ENCODE measurements at regions not wholly inside any gene's neighbourhood (a gene's known extent, or its start where the extent isn't known, plus 50 kb on each side); places are given as distances from the start of the nearest gene placed in this dataset.

DNA sequence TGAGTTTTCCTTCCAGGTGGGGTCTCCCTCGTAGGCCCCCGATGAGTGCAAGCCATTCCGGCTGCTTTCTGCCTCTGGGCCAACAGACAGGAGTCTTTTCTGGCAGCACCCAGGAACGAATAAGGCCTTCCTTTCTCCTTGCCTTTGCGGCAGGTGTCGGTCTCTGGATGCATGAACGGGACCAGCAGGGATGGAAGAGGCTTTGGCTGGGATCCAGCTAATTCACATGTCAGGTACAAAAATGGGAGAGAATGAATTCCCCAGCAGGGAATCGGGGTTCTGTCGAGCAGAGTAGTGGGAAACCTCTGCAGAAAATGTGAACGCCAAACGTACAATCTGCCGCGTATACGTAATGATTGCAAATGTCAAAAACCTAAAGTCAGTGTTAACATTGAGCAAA, 146.1 kb upstream of the TBL1X start:
- Histone ChIP-seq H3K27me3 (no peaks in the 10 kb centered on the region), H3K4me2 (0 out of 2 replicates have a peak overlapping the region, but pooled peaks have one; percentile 35), H3K4me1 (peaks cover 10% of the 10 kb centered on the region), H3K4me3 (no peak overlapping the region), H3K27ac (no peak overlapping the region), H3K9me3 (no peaks in the 10 kb centered on the region; the same call in 1 of the 2 replicates), H4K20me1 (no peaks in the 10 kb centered on the region), H3K9ac (no peak overlapping the region), H3K36me3 (no peaks in the 10 kb centered on the region)
- TF ChIP-seq Cebpa-rat (IDR thresholded peaks at IDR 0.05) = no peak

GRCh38 chrX:9320940-9321339, 143.9 kb upstream of the TBL1X start:
- Histone ChIP-seq H3K4me1 (peaks cover 10% of the 10 kb centered on the region), H3K9ac (no peak overlapping the region), H3K9me3 (no peaks in the 10 kb centered on the region; the same call in 1 of the 2 replicates), H4K20me1 (no peaks in the 10 kb centered on the region), H3K27me3 (no peaks in the 10 kb centered on the region), H3K4me2 (no peak overlapping the region), H3K4me3 (no peak overlapping the region), H3K36me3 (no peaks in the 10 kb centered on the region), H3K27ac (no peak overlapping the region)
- no peak for TF ChIP-seq Cebpa-rat (IDR thresholded peaks at IDR 0.05)

GRCh38 chrX:9324676-9325075, 140.2 kb upstream of the TBL1X start:
- Histone ChIP-seq H3K4me3 (no peak overlapping the region), H3K27me3 (no peaks in the 10 kb centered on the region), H3K4me2 (no peak overlapping the region), H3K36me3 (no peaks in the 10 kb centered on the region), H3K27ac (no peak overlapping the region), H3K9me3 (0 out of 2 replicates have a peak, but pooled peaks cover 9% of the 10 kb centered on the region), H3K4me1 (no peaks in the 10 kb centered on the region), H3K9ac (no peak overlapping the region), H4K20me1 (no peaks in the 10 kb centered on the region)
- TF ChIP-seq Cebpa-rat (IDR thresholded peaks at IDR 0.05) = no peak

DNA sequence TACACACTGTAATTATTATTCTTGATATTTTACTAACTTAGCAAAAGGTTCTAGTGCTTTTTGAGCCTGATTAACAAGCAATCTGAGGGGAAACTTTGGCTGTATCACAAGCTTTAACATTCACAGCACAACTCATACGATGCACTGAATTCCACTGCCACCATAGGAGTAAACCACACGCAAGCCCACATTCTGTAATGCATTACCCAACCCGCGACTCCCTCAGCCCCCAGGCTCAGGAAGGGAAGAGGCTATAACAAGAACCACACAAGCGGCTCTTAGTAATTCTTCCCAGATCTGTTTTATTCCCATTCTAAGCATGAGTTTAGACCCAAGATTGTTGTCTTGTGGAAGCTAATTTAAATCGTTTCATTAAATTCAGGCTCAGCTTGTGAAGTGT, 138.5 kb upstream of the TBL1X start:
- Histone ChIP-seq H3K4me3 (no peak overlapping the region), H3K9ac (no peak overlapping the region), H3K9me3 (0 out of 2 replicates have a peak, but pooled peaks cover 9% of the 10 kb centered on the region), H3K4me2 (no peak overlapping the region), H3K27me3 (no peaks in the 10 kb centered on the region), H3K4me1 (no peaks in the 10 kb centered on the region), H3K36me3 (no peaks in the 10 kb centered on the region), H3K27ac (no peak overlapping the region), H4K20me1 (no peaks in the 10 kb centered on the region)
- TF ChIP-seq Cebpa-rat (IDR thresholded peaks at IDR 0.05) = no peak

DNA sequence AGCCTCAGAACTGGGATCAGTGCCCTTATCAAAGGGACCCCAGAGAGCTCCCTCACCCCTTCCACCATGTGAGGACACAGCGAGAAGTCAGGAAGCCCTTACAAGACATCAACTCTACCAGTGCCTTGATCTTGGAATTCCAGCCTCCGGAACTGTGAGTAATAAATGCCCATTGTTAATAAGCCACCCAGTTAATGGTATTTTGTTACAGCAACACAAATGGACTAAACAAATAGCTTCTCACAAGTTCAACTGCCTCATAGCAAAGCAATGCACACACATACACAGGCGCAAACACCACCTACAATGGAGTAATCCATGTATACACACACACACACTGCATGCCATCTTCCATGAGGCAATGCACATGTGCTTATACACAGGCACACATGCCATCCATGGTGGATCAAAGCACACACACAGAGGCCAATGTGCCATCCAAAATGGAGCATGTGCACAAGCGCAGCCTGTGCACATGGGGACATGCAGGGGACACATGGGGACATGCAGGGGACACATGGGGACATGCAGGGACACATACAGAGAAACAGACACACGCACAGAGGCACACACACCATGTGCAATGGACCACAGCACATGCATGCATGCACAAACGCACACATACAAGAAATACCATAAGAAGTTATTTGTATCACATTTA, 137.6 kb upstream of the TBL1X start:
- Histone ChIP-seq H3K27ac (no peak overlapping the region), H3K27me3 (no peaks in the 10 kb centered on the region), H3K4me3 (no peak overlapping the region), H4K20me1 (no peaks in the 10 kb centered on the region), H3K9me3 (0 out of 2 replicates have a peak, but pooled peaks cover 9% of the 10 kb centered on the region), H3K4me1 (no peaks in the 10 kb centered on the region), H3K9ac (no peak overlapping the region), H3K4me2 (no peak overlapping the region), H3K36me3 (no peaks in the 10 kb centered on the region)
- no peak for TF ChIP-seq Cebpa-rat (IDR thresholded peaks at IDR 0.05)

GRCh38 chrX:9327747-9328145, 137.1 kb upstream of the TBL1X start:
- no peaks in the 10 kb centered on the region for H3K36me3 ChIP-seq
- no peak overlapping the region for H3K4me2 ChIP-seq
- no peaks in the 10 kb centered on the region for H3K4me1 ChIP-seq
- 0 out of 2 replicates have a peak, but pooled peaks cover 9% of the 10 kb centered on the region for H3K9me3 ChIP-seq
- H4K20me1 ChIP-seq = no peaks in the 10 kb centered on the region
- H3K27me3 ChIP-seq = no peaks in the 10 kb centered on the region
- TF ChIP-seq Cebpa-rat (IDR thresholded peaks at IDR 0.05) = no peak
- H3K9ac ChIP-seq = no peak overlapping the region
- H3K27ac ChIP-seq = no peak overlapping the region
- no peak overlapping the region for H3K4me3 ChIP-seq

- 0 out of 2 replicates have a peak, but pooled peaks cover 9% of the 10 kb centered on the region for H3K9me3 ChIP-seq
- H3K9ac ChIP-seq = no peak overlapping the region
- no peak for TF ChIP-seq Cebpa-rat (IDR thresholded peaks at IDR 0.05)
- H3K36me3 ChIP-seq = no peaks in the 10 kb centered on the region
- H4K20me1 ChIP-seq = no peaks in the 10 kb centered on the region
- H3K4me2 ChIP-seq = no peak overlapping the region
- H3K27me3 ChIP-seq = no peaks in the 10 kb centered on the region
- no peak overlapping the region for H3K27ac ChIP-seq
- H3K4me3 ChIP-seq = no peak overlapping the region
- H3K4me1 ChIP-seq = no peaks in the 10 kb centered on the region
Observed at GRCh38 chrX:9329056-9329455, 135.8 kb upstream of the TBL1X start.

DNA sequence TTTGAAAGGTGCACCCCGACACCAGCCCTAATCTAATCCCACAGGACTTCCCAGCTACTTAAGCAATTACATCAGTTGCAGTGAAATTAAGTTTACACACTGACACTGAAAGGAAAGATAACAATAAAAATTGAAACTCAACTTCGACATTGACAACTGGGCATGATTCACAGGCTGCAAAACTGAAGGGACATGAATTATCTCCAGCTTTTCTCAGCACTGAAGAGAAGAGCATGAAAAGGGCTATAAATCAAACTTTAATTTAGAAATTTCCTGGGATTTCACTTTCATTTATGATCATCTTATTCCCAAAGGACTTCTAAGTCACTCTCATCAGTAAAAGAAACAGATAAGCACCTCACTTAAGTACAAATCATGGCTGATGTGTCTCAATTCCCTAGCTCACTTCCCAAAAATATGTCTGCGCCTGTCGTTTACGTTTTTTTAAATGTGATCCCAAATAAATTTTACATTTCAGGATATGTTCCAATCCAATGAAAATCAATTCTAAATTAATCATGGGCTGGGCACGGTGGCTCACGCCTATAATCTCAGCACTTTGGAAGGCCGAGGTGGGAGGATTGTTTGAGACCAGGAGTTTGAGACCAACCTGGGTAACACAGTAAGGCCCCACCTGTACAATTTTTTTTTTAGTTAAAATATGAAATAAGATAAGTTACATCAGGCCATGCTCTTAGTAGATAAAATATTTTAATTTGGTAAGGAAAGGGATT, 134.4 kb upstream of the TBL1X start:
- Histone ChIP-seq H3K9me3 (0 out of 2 replicates have a peak, but pooled peaks cover 9% of the 10 kb centered on the region), H4K20me1 (no peaks in the 10 kb centered on the region), H3K4me2 (no peak overlapping the region), H3K9ac (no peak overlapping the region), H3K4me3 (no peak overlapping the region), H3K36me3 (no peaks in the 10 kb centered on the region), H3K27me3 (no peaks in the 10 kb centered on the region), H3K4me1 (no peaks in the 10 kb centered on the region), H3K27ac (no peak overlapping the region)
- TF ChIP-seq Cebpa-rat (IDR thresholded peaks at IDR 0.05) = no peak

- Histone ChIP-seq H3K4me3 (no peak overlapping the region), H3K27ac (no peak overlapping the region), H3K4me2 (no peak overlapping the region), H3K9ac (no peak overlapping the region), H3K4me1 (peaks cover 8% of the 10 kb centered on the region), H3K27me3 (no peaks in the 10 kb centered on the region), H3K9me3 (no peaks in the 10 kb centered on the region; the same call in 1 of the 2 replicates), H3K36me3 (no peaks in the 10 kb centered on the region), H4K20me1 (no peaks in the 10 kb centered on the region)
- TF ChIP-seq Cebpa-rat (IDR thresholded peaks at IDR 0.05) = no peak
Observed at GRCh38 chrX:9333873-9334560, 130.8 kb upstream of the TBL1X start.

GRCh38 chrX:9335251-9335650, 129.6 kb upstream of the TBL1X start:
- no peaks in the 10 kb centered on the region for H3K27me3 ChIP-seq
- no peaks in the 10 kb centered on the region for H3K36me3 ChIP-seq
- no peak overlapping the region for H3K4me3 ChIP-seq
- TF ChIP-seq Cebpa-rat (IDR thresholded peaks at IDR 0.05) = no peak
- no peaks in the 10 kb centered on the region; the same call in 1 of the 2 replicates for H3K9me3 ChIP-seq
- H3K9ac ChIP-seq = no peak overlapping the region
- H3K27ac ChIP-seq = no peak overlapping the region
- no peaks in the 10 kb centered on the region for H4K20me1 ChIP-seq
- no peak overlapping the region for H3K4me2 ChIP-seq
- peaks cover 20% of the 10 kb centered on the region for H3K4me1 ChIP-seq
